HG03060 (cell line): ENCODE measurements at regions not wholly inside any gene's neighbourhood (a gene's known extent, or its start where the extent isn't known, plus 50 kb on each side); places are given as distances from the start of the nearest gene placed in this dataset.
A peak's percentile ranks its signal among the peaks of the same experiment; 100 is the strongest.

Source experiments
- ATAC-seq: cut with Tn5 transposase; IDR thresholded peaks from one replicate; pipeline ENCODE4 v1.9.1; 2021; ENCODE audit warnings: low read depth, moderate number of reproducible peaks; ENCODE audit not compliant: unreplicated experiment

DNA sequence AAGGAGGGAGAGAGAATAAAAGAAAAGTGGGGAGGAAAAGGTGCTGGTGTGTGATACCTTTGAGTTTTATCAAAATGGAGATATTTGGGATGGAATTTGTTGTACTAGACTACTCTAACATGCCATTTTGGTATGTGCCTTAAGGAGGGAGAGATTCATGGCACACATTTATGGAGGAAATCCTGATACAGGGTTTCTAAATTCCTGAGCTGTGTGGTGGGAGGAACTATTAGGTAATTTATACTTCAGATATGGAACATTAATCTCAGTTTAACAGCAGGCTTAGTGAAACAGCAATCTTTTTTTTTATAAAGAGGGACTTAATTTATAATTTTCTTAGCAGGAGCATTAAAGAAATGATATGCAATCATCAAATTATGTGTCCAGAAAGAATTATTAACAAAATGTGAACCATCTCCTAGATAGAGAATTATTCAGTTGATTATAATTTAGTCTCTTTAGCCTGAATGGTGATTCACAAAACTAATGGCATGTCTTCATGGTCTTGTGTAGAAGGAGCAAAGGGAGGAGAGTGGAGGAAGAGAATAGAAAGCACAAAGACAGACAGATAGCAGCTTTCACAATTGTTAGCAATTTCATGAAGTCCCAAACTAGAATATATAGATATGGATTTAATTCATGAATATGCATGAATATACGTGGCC, 301.6 kb downstream of the HLX start:
- ATAC-seq = no peak

DNA sequence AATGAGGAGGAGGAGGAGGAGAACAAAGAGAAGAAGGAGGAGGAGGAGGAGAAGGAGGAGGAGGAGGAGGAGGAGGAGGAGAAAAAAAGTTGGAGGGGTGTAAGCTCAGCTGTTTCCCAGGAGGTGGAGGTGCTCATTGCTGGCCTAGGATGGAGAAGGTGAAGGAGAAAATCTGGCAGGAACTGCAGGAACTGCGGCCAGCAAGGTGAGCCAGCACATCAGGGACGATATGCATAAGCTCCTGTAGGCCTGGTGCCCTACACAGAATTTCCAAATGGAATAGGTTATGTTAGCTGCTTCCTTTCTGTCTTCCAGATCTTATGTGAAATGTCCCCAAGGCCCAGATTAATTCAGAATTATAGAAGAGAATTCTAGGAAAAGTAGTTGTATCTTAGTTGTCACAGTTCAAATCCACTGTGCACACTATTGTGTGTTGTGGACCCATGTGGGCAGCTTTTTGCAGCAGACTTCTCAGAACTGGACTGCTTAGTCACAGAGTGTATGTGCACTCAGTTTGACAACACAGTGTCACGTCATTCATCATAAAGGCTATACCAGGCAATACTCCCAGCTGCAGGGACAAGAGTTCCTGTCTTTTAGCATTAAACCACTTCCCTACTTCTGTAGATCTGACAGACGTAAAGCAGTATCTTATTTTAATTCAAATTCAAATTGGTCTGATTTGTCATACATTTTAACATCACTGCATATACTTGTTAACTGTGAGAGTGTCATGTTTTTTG, 303.7 kb downstream of the HLX start:
- no peak for ATAC-seq

DNA sequence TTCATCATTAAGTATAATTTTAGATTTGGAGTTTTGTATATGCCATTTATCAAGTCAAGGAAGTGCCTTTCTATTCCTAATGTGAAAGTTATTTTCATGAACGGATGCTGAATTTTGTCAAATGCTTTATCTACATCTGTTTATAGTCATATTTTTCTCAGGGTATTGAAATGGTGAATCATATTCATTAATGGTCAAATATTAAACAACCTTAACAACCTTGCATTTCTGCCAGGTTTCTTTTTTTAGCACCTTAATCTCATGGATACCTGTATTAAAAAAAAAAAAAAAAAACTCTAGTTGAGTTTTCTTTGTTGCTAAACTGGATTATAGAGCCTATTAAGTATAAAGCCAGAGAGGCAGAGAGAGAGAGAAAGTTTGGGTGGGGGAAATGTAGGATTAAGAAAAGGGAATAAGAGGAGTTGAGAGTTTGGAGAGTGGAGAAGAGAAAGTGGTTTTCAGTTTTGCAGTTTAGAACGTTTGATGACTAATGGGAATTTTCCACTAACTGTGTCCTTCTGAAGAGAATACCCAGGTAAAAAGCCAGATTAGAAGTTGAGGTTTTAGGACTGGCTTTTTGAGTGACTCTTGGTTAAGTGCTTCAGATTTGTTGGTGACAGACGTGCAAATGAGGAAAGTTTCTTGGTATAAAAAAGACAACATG, 305.0 kb downstream of the HLX start:
- ATAC-seq = no peak

DNA sequence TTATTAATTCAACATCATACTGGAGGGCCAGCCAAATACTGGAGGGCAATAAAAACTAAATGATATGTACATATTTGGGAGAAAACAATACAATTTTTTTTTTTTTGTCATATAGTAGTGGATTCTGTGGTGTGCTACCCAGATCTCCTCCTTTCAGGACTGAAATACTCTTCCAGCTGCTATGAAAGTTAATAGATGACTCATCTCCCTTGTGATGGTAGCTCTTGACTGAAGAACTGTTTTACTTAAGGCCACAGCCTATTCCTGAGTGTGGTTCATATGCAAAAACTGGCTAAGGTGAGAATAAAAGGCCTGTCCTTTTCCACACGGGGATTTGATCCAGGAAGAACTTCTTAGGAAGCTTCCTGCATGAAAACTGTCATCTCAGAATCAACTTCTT, 307.9 kb downstream of the HLX start:
- ATAC-seq = no peak

DNA sequence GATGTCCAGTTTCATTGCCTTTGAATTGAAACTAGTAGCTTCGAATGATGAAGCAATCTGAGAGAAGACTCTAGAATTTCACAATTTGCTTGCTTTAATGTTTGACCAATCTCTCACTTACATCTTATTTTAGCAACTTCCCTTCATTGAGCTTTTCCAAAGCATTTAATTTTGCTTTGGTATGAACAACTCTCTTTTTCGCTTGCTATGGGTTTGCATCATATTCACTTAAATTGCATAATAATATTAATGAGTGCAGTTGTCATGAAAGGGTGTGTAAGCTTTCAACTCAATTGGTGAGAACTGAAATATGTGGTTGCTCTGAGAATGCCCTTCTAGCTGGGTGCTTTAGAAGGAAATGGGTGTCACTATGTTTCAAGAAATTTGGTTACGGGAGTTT, 309.2 kb downstream of the HLX start:
- ATAC-seq = no peak

DNA sequence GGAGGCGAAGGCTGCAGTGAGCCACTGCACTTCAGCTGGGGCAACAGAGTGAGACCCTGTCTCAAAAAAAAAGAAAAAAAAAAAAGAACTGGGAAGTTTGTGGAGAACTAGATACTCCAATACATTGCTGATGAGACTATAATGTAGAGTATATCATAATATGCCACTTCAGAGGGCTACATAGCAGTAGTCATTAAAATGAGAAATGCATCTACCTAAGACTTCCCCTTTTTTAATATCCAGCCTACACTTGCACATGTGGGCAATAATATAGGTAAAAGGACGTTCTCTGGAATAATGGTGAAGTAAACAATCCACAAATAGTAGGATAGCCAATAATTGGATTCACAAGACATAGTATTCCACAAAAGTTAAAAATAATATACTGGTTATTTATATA, 311.0 kb downstream of the HLX start:
- ATAC-seq = no peak

DNA sequence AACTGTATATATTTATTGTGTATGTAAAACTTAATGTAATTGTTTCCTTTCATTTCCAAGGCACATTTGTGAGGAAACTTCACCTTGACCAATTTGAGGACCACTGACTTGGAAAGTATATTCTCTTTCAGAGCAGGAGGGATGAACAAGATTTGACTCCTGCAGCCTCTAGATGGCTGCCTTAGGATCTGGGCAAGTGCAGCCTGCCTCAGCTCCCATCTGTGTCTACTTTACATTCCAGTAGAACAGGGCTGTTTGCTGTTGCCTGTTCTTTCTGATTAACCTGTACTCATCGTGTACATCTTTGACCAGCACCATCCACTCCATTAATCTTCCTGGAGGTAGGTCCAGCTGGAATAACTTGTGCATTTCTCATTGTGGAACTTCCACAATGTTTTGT, 312.8 kb downstream of the HLX start:
- ATAC-seq = no peak

DNA sequence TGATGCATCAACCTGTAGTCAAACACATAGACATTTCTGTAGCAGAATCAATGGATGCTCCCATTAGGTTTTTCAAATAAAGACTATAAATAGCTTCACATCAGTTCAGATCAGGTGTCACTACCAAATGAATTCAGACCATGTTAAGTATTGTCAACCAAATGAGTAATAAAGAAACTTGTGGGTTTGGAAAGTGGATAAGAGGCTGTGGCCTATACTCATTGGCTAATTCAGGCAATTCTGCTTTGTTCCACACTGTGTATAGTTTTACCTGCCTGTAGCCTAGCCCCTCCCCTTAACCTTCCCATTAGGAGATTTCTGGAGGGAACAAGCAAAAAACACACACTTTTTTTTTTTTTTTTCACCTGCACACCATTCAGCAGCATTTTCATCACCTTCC, 321.2 kb downstream of the HLX start:
- ATAC-seq = peak; percentile 45

DNA sequence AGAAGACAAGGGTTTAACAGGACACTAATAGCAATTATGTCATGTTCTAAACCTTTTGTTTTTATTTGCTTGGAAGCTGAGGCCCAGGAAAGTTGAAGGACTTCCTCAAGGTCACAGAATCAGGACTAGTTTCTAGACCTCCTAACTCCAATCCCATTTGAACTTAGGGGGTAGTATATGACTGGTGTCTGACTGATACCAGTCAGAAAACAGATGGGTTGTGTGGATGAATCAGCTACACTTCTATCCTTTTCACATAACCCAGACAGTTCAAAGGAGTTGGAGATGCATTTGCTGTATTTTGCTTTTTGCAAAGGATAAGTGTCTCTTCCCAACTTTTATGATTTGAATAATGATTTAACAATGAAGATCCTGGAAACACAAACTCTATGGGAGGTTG, 322.5 kb downstream of the HLX start:
- ATAC-seq = no peak

DNA sequence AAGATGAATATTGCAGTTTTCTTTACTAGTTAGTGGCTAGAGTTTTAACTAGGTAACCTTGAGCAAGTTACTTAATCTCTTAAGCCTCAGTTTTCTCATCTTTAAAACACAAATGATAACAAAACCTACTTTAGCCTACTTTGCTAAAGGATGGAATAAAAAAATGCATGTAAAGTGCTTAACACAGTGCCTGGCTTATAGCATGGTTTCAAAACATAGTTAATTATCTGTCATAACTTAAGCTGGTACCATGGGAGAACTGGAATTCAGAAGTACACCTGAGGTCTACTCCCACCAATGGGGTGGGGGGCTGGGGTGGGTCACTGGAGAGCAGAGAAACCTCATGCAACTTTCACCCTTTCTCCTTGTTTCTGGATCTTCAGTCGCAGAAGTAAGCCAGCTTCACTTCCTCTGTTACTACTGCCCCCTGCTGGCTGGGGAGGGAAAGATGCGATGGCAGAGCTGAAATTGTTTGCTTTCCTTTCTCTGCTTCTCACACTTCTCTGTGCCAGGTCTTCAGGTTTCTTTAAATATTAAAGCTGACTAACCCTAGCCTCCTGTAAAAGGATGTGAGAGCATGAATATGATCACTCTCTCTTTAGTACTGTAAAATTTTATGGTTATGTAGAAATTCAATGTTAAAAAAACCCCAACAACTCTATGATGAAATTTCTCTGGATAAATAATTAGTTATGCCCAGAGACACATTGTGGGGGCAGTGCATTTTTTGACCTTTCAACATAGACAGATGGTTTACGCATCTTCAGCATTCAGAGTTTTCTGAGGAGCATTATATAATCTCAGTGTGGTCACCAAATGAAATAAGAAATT, 324.2 kb downstream of the HLX start:
- no peak for ATAC-seq

DNA sequence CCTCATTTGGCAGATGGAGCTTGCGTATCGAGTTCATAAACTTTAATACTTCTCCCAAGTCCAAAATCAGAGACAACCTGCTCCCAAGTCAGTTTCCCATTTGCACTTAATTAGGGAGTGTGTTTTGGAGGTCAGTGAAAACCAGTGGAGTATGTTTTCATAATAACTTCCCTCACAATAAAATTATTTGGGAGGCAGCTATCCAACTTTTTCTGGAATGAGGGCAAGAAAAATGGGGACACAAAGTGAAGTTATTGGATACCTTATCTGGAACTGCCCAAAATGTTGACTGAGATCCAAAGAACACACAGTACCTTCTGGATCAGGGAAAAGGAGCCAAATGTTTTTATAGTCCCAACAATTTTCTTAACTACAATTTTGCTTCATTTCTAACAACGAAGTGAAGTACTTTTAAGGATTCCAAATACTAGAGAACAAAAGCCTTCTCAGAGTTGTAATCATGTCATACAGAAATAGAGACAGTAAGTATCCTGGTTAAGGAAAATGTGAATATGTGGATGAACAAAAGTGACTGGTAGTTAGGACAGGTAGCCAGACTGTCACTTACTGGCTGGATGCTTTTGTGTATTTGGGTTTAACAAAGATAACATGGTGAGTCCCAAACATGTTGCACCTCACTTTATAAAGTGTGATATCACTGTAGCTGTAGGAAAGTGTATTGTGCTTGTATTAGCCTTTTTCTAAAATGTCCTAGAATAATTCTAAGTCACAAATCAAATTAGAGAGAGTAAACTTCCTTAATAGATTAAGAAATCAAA, 325.0 kb downstream of the HLX start:
- no peak for ATAC-seq

DNA sequence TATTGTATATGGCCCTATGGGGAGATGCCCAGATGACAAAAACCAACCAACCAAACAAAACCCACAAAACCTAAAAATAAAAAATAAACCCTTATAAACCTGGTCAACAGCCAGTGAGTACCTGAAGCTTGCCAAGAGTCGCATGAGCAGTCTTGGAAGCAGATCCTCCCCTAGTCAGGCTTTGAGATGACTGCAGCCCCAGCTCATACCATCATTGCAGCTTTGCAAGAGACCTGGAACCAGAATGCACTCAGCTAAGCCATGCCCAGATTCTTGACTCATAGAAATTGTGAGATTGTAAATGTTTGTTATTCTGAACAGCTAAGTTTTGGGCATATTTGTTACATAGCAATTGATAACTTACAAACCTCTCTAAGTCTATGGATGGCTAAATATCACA, 326.8 kb downstream of the HLX start:
- ATAC-seq = no peak

DNA sequence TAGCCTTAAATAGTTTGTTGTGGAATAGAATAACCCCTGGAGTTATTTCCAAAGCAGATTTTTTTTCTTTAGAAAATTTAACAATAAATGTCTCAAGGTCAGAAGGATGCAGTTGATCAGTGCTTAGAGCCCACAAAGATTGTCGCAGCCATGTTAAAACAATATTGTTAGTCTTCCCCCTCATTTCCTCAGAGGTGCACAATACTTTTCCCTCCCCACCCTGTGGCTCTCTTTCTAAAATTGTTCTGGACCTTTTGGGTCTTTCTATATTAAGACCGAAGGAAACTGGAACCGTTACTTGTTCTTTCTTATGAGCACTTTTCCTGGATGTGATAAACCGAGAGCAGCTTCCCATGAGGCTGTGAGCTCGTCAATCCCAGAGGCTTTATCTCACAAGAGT, 333.7 kb downstream of the HLX start:
- no peak for ATAC-seq

DNA sequence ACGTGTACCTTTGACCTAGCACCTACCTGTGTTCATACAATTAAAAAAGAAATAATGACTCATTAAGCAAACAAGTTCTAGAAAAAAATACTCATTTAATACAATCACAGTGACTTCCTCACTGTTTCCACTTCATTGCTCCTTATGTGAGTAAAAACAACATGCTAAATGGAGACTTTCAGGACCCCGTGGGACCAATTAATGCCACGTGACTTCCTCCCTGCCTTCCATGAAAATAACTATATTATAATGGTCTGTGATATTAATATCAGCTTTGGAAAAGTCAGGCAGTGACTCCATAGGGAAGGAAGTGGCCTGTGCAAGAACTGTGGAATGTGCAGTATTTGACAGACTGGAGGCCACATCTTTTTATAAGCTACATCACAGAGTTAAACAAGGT, 337.8 kb downstream of the HLX start:
- no peak for ATAC-seq

DNA sequence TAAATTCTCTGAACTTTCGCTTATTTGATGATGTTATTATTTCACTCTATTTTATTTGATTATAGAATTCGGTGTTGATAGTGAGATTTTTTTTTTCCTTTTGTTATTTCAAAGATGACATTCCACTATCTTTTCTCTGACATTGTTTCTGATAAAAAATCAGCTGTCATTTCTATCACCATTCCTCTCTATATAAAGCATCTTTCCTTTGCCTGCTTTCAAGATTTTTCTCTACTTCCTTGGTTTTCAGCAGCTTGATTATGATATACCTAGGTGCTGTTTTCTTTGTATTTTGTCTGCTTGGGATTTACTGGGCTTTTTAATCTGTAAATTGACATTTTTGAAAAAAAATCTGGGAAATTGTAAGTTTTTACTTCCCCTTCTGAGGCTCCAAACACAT, 344.0 kb downstream of the HLX start:
- no peak for ATAC-seq

DNA sequence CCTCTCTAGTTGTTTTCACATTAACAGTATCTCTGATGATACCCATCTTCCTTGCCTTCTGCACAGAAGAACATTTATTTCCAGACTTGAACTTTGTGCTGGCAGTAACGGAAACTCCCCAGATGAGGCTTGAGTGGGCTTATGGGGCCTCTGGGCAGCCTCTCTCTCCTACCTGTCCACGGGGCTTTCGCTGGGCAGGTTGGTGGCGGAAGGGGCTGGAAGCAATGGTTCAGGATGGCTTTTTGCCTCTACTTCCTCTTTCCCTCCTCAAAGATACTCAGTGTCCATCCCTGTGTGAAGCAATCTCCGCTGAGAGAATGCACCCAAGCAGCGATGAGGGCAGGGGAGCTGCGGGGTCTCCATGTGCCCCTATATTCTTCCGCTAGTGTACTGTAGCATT, 348.2 kb downstream of the HLX start:
- ATAC-seq = no peak

DNA sequence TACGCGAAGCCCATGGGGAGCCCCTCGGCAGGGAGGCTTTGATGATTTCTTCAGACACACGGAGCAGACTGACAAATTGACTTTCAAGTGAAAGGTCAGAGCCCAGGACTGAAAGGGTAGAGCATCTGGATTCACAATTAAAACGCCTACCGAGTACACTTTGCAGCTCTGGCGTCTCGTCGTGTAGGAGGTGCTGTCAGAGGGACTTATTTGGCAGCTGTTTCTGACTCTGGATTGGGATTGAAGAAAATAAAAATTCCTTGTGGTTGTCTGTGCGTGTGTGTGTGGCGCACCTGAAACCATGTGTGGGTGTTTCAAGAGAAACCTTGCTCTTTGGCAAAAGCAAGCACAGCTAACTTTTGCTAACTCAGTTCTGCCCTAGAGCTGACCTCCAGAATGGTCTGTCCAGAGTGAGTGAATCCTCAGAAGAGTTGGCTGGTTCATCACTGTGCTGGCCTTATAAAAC, 348.7 kb downstream of the HLX start:
- no peak for ATAC-seq

DNA sequence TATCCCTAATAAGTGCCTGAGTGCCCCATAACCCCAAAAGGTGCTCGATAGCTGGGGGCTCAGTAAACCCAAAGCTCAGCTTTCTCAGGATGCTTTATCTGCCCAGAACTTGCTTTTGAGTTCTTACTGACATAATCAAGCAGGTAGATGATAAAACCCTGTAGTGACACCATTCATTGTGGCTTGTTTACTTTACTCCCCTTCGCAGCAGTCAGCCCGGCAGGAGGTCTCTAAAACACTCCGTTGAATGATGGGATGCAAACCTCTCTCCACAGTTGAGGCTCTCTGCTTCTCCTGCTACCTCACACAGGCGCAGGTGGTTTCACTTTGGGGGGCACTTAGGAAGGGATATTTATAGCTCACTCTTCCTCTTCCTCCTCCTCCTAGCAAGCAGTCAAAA, 349.4 kb downstream of the HLX start:
- ATAC-seq = no peak

DNA sequence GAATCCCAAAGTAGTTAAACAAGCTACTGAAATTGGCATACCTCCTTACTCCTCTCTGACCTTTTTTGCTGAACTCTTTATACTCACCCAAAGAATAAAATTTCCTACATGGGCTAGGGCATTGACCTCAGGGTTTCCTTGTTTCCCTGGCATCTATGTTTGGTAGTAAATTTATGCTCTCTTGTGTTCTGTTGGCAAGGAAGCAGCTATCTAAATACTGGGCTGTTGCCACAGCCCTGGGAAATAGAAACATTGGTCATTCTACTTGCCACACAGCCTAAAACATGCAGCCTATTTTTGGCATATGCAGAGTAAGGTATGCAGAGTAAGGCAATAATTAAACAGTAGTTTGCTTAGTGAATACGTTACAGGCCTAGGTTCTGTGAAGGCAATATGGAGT, 351.4 kb downstream of the HLX start:
- no peak for ATAC-seq

DNA sequence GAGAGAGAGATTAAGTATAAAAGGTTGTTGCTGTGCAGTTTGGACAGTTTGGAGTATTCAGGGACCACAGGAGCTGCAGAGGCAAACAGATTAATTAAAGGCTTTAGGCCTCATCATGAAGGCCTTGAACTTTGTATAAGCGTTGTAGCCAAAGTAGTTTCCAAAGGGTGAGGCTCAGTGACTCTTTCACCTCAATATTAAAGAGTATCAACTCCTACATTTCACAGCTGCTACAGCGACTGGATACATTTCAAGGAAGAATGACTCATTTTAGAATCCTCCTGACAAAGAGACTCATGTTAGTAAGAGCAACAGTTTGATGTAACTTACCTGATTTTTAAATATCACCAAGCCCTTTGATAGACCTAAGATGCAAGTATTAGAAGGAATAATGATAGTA, 355.5 kb downstream of the HLX start:
- ATAC-seq = no peak
